Stimulated activated naive CD8-positive, alpha-beta T cell treated with anti-CD3 and anti-CD28 coated beads, Interleukin-15, Interleukin-2, amounts not matched to agents 100 U/mL and 50 U/mL, for 24 hours (primary cell): ENCODE measurements at regions not wholly inside any gene's neighbourhood (a gene's known extent, or its start where the extent isn't known, plus 50 kb on each side); places are given as distances from the start of the nearest gene placed in this dataset.

Experiments used
- ATAC-seq: fragments of 150-1000 bp; cut with Tn5 transposase; one replicate; pipeline ENCODE4 v1.10.0; 2021
- DNase-seq: peaks from one replicate; pipeline ENCODE4 v3.0.0; 2021

DNA sequence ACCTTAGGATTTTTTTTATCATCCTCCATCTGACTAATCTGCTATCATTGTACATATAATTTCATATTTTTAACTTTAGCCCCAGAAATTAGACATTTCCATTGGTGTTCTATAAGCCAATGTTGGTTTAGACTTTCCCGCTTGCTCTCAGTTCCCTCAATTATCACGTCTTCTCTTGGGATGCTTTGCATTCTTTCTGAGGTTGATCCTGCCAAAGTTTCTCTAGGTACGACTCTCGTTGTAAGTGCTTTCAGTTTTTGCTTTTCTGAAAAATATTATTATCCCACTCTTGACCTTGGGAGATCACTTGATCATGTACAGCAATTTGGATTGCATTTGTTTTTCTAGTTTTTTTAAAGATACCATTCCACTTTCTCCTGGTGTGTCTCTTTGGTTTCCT lies 270.2 kb downstream of the IRS2 start:
- ATAC-seq, result no peak
- no peak for DNase-seq

DNA sequence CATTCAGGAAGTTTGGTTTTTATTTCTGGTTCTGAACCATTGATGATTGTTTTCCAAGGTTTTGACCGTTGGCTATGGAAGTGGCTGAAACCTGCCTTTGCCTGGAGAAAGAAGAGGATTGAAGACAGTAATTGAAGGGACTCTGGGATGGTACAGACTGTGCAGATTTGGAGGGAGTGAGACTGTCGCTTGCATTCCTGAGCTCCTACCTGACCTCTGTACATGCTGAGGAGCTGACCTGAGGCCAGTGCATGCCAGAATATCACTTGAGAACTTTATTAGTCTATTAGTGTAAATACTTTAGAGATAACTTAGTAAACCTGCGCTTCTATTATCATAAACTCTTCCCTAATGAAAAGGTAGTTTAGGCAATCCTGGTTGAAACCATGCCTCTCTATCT lies 276.4 kb downstream of the IRS2 start:
- no peak for DNase-seq

DNA sequence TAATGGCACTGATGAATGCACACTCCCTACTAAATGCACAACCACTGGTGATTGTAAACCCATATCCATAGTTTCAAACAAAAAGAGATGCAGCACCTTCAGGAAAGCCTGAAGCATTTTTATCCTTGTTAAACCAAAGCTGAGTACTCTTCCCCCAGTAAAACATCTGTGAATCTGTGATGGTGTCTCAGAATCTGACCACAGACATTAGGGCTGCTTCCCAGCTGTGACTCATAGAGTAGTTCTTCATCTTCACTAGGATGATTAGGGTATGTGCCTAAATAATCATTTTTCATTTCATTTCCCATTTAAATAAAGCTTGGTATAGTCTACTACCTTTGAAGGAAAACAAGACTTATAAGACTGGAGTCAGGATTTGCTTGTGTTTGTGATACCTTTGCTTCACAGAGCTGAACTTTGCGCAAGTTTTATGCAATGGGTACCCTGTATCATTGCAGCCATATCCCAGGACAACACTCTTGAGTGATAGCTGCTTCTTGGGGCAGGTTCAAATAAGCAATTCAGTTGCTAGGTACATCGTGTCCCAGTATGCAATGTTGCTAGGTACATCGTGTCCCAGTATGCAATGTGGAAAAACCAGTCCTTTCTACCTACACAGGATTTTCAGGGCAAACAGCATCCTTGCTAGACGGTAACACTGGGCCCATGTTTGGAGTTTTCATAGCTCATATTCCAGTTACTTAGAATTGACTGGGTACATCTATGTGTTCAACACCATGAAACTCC lies 277.1 kb downstream of the IRS2 start:
- ATAC-seq (no peak), DNase-seq (no peak)

More for the DNA sequence above, 276.4 kb downstream of the IRS2 start:
- ATAC-seq, result no peak

DNA sequence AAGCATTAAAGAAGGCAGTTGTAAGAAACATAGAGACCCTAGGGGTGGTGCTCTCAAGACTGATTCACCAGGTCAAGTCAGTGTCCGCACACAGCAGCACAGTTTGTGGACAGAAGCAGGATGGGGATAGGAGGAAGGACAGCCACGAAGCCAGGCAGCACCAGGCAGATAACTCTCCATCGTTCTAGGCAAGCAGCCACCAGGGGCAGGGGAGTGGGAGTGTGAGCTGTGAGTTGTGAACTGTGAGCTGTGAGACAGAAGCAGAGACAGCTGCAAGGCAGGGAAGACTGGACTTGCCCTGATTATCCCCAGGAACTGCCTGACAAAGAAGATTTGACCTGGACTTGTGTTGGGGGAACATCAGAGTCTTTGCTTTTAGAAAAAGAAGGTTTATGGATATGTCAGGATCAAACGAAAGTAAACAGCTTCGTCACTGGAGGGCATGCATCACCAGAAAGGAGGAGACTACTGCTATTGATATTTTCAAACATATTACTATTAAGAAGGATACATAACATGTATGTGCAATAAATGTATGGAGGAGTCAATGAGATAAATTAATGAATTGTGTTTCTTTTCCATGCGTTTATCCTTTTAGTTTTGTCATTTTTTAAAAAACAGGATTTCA lies 286.1 kb downstream of the IRS2 start:
- DNase-seq (no peak), ATAC-seq (no peak)

DNA sequence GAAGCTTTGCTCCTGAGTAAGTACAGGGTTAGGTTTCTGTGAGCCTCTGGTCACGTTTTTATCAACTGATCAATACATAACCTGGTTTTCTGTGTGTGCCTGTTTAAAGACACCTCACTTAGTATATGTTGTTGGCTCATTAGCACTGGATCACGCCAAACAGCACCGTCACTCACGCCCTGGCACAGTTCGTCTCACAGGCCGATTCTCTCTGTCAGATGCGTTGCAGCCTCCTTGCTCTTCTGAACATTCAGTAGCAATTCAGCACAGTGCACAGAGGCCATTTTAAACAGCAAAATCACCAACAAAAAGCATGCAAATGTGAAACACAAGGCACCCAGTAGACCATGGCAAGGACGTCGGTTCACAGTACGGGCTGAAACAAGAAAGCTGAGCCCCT lies 288.5 kb downstream of the IRS2 start:
- DNase-seq, result no peak
- no peak for ATAC-seq

DNA sequence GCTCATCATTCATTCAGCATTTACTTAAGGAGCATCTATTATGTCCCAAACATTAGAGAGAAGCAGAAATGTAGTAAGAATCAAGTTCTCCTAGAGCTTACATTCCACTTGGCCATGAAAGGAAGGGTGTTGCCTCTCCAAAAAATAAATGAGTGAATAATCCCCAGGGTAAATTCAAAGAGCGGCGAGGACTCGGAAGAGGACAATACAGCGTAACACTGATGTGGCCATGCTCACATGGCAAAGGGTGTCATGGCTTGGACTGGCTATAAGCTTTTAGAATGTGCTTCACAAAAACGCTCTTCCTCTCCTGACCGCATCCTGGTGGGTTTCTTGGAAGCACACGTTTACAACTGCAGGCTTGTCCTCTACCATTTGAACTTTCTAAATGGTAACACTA lies 290.2 kb downstream of the IRS2 start:
- DNase-seq (no peak), ATAC-seq (no peak)

DNA sequence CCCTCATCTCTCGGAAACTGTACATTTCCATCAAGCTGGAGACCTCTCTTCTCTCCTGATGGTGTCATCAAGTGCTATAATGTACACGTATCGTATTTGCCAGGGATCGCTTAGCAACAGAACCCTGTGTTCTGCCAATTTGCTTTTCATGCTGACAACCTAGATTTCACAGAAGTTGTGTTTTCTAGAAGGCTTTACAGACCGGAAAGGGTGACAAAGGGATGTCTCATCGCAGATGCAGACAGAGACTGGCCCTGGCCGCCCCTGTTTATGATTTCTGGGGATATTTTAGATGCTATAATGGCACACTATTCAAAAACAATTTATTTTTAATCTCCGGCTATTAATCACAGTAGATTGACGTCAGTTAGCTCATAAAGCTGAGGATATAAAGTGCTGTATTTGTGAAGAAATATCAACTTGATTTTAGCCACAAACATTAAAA lies 291.4 kb downstream of the IRS2 start:
- ATAC-seq (no peak), DNase-seq (no peak)

DNA sequence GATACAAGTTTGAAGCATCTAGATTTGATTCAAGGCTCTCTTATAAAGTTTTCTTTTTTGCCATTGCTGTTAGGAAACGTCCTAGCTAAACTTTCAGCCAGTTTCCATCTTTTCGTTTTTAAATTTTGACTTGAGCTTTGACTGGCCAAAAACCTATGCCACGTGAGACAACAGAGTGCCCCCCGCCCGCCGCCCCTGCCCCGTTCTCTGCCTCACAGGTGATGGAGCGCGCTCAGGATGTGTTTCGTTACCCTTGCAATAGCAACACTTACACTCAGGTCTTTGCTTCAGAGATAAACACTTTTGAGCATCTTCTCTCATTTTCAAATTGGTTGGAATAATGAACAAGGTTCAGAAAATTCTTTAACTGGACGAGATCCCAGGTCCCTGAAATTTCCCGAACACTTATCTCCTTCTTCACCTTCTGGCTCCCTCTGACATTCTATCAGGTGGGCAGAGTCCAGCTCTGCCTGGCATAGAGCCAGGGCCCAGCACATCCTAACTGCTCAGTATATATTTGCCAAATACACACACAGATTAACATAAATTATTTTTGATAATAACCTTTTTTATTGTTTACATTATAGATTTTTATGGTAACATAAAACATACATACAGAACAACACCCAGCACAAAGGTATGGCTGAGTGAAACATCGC lies 301.1 kb downstream of the IRS2 start:
- no peak for ATAC-seq
- no peak for DNase-seq

DNA sequence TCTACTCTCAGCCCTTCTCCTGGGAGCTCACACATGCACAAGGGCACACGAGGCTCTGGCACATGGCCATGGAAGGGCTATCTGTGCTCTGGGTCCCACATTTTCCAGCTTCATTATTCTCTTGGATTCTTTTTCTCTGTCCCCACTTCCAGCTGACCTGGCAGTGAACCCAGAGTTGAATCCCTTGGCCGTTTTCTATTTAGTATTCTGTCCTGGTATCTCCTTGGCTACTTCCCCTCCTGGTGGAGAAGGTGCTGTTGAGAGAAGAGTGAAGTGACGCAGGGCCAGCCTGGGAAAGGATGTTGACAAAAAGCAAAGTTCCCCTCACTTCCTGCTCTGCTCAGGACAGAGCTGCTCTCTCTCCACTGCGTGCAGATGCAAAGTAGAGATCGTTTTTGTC lies 303.1 kb downstream of the IRS2 start:
- DNase-seq, result no peak
- no peak for ATAC-seq

DNA sequence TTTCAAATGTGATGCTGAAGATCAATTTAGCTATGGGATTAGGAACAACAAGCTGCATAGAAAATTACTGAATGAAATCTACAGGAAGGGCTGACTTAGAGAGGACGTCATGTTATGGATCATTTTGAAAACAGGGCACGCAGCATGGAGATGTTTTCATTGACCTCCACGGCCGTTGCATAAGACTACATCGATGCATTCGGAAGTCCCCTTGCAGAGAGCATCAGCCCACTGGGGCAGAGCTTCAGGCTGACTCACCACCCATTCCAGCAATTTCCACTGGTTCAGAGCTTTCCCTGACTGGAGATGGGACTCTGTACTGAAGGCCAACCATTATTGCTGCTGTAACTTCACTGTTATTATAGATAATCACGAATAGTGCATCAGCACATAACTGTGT lies 305.3 kb downstream of the IRS2 start:
- no peak for ATAC-seq
- DNase-seq, result no peak

DNA sequence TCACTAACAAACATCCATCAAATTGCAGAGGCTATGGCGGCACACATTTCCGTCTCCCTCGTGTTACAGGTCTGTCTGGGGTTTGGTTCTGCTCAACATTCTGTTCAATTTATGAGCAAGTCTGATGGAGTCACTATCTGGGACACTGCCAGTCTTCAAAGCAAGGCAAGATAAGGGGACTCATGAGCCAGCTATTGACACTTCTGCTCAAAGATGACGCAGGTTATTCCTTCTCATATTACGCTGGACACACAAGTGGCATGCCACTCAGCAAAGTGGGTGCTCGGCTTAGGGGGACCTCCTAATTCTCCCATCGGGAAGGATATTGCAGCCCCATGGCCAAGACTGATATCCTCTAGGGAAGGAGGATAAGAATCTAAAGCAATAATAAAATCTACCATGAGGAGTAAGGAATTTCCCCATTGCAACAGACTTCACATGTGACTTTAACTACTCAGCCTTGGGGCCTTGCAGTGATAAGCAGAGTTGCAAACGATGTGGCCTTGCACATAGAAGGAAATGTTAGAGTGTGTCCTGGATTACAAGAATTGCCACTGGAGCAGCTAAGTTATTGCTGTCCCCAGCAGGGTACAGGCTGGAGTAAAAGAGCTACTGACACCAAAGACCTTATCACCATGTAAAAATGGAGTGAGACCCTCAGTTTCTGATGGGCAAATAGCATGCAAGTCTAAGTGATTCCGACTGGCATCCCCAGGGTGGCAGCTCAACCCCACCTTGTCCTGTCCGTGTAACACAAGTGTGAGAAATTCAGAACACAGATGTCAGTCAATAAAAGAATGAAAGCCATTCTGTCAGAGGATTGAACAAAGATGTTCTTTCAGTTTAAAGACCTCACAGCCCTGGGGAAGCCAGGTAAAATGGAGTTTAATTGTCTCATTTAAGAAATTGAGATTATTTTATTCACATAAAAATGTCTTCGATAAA lies 306.1 kb downstream of the IRS2 start:
- ATAC-seq, result no peak
- DNase-seq, result no peak

DNA sequence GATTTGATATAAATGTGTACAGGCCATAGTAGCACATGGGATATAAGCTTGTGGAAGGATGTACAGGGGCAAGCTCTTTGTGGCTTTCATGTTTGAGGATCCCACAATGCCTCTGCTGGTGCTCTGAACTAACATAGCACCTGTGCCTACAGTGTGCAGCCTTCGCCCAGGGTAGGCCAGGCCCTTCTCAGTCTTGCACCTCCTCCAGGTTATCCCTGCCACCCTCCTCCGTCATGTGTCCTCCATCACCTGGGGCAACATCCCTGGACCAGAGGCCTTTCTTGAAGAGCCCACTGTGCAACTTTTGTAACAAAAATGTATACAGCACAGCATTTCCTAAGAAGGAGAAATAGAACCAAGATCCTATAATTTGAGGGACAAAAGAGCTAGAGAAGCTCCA lies 306.8 kb downstream of the IRS2 start:
- ATAC-seq (no peak), DNase-seq (no peak)

DNA sequence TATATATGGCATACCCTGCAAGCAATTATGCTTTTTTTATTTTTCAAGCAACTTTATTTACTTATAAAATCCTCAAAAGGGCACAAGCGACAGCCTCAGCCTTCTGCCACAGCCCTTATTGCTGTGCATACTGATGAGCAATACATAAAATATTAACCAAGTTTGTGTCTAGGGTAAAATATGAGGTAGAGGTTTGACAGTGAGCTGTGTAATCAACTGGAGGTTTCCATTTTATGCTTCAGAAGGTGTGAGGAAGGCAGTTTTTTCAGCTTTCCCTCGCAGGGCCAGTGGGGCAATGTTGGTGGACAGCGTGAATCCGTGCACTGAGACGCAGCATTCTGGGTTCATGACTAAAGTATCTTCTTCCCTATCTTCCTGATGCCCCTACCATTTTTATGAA lies 310.4 kb downstream of the IRS2 start:
- DNase-seq, result no peak
- ATAC-seq, result no peak

DNA sequence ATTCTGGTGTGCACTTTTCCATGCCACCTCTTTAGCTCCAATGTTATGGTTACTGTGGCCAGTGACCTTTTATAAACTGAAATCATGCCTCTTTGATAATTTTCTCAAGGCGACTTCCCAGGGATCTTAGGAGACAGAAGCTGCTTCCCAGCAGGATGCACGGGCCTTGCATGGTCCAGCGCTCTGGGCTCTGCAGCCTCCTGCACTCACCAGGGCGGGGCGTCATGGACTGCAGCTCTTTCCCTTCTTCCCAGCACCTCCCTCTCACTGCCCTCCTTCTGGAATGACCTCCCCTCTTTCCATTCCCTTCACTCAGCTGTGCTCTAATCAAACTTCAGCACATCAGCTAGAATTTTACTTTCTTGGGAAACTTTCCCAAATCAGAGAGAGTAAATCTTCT lies 318.3 kb downstream of the IRS2 start:
- DNase-seq, result no peak
- ATAC-seq, result no peak

DNA sequence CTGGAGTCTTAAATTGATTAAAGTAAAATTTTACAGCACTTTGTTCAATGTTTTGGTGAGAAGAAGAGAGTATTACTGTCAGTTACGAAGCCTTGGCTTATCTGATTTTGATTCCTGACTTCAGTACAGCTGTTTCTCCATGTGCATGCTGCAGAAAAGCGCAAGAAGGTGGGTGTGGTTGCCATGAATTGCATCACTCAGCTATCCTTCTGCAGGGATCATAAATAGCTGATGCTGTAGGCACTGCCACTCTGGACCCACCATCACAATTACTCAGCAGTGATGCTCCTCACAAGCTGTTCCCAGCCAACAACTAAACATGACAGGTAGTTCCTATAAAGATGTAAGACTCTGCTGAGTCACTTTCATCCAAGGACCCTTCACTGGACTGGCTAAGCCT lies 321.2 kb downstream of the IRS2 start:
- ATAC-seq (no peak), DNase-seq (no peak)

DNA sequence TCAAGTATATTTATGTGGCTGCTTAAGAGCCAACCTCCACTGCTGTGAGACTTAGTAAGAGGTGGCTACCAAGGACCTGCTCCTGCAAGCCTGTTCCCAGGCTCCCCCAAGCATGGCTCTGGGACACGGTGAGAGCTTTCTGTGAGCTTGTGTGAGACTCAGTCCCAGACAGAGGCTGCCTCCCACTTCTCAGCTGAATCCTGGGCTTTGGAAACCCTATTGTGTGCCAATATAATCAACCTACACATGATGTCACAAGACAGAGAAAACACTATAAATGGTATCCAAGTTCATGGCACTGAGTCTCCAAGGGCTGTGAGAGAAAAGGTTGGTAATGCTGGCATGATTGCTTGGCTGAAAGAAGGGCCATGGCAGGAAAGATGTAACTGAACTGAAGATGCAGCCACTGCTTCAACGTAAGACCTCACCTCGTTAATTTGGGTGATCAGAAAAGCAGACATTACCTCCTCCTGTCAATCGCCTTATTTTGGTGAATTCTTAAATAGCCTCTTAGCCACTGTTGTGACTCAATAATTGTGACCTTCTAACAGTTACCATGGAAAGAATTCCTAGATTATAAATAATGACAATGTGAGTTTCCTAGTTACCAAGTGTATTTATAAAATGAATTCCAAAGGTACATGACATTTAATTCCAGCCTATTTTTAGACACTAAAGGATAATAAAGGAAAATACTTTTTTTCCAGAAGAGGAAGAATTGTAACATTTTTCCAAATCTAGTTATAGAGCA lies 332.0 kb downstream of the IRS2 start:
- DNase-seq (no peak), ATAC-seq (no peak)

DNA sequence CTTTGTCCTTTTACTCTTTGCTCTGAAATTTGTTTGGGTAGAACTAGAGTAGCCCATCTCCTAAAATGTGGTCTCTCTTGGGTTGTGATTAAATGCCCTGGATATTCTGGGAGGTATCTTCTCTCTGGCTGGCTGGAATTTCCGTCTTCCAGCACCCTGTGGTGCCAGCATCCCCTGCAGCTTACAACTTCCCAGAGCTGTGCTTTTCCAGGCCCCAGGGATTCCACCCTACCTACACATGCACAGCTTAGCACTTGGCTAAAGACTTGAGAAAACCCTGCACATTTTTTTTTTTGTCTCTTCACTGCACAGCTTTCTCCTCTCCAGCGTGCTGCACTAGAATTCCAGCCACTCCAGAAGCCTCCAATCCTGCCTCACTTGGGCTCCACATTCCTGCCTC lies 334.7 kb downstream of the IRS2 start:
- ATAC-seq (no peak), DNase-seq (no peak)

DNA sequence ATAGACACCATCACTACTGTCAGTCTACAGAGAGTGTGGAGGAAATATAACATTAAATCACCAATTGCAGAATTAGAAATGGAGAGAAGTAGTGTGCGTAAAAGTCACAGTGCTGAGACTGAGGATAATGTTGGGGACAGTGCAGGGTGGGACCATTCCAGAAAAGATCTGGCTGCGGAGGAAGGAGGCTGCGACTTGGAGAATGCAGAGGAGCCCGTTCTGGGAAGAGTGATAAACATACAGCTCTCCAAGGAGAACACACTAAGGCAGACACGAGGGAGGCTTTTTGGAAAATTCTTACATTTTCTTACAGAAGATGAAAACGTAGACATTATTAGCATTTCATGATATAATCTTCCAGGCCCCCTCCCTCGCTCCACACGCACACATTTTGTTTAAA lies 337.8 kb downstream of the IRS2 start:
- DNase-seq (no peak), ATAC-seq (no peak)

DNA sequence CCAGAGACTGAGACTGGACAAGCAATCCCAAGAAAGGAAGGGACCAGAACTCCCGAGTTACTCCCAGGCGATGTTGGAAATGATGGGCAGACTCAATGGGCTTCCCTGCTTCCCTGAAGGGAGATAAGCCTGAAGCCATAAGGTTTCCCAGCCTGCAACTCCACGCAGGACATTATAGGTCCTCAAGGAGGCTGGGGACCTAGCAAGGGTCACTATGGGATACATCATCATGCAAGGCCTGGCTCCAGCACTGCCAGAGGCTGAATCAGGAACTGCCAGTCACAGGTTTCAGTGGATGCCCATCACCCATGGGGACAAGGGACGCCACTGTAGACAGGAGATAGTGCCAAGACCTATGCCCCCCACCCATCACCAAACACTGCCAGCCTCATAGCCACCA lies 338.7 kb downstream of the IRS2 start:
- ATAC-seq (no peak), DNase-seq (no peak)

DNA sequence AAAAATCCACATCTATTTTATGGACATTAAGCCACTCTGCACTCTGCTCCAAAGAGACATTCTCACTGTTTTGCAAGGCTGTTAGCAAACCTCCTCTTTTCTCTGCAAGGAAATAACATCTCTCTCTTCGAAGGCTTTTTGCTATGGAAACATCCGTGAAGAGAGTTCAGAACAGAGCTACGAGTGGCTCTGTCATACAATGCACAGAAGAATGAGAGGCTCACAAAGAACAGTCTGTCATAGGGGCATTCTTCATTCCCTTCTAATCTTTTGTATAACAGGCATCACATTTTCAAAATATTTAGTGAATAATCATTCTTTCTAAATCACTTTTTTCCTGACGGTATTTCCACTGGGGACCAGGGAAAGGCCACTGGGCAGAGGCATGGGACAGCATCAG lies 346.1 kb downstream of the IRS2 start:
- no peak for ATAC-seq

DNA sequence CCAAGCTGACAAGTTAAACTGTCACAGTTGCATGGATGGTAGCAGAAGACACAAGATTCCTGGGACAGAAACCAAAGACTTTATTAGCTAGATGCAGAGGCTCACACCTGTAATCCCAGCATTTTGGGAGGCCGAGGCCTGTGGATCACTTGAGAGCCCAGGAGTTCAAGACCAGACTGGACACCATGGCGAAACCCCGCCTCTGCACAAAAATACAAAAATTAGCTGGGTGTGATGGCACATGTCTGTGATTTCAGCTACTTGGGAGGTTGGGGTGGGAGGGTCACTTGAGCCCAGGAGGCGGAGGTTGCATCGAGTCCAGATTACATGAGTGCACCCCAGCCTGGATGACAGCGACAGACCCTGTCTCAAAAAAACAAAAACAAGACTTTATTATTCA lies 346.6 kb downstream of the IRS2 start:
- no peak for DNase-seq
- no peak for ATAC-seq

More for the DNA sequence above, 346.1 kb downstream of the IRS2 start:
- DNase-seq, result no peak

DNA sequence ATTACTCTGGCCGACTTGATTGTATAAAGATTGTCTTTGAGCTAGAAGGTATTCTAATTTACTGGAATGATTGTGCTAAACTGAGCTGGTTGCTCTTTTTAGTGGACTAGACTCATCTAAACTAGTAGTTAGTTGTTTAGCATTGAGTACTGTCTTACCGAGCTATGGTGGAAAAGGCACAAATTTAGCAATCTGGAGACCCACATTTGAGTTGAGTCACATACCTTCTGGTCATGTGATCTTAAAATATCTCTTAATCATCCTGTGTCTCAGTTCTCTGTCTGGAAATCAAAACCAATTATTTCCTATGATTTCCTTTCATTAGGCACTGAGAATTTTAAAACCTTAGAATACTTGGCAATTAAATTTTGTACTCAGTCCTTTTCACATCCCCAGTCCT lies 349.5 kb downstream of the IRS2 start:
- ATAC-seq (no peak), DNase-seq (no peak)
